ENCODE measurements at regions not wholly inside any gene's neighbourhood (a gene's known extent, or its start where the extent isn't known, plus 50 kb on each side); places are given as distances from the start of the nearest gene placed in this dataset.

GRCh38 chr6:86730216-86730615 lies 207.1 kb upstream of the HTR1E start:
- intact Hi-C loops (cut with DNase I): no loop called here
- no peak for TF ChIP-seq CTCF (IDR thresholded peaks at IDR 0.05; ENCODE audit: borderline replicate concordance, extremely low read depth, insufficient read depth)
- DNase-seq: no peak
- Histone ChIP-seq H3K9ac (ENCODE audit: low read length in 3 of 3) (no peak overlapping the region), H3K27me3 (ENCODE audit: control insufficient read depth, insufficient read depth, low read length) (no peaks in the 10 kb centered on the region), H3K4me1 (ENCODE audit: control insufficient read depth in 2 of 3, insufficient read depth in 2 of 3, low read depth in 1 of 3, low read length in 3 of 3) (no peaks in the 10 kb centered on the region), H3K9me3 (ENCODE audit: control insufficient read depth in 2 of 3, insufficient read depth in 1 of 3, low read length in 3 of 3) (no peaks in the 10 kb centered on the region), H3K36me3 (ENCODE audit: control insufficient read depth in 2 of 3, insufficient read depth in 3 of 3, low read length in 3 of 3) (no peaks in the 10 kb centered on the region), H3K4me3 (ENCODE audit: low read length in 3 of 3) (no peak overlapping the region), H3K27ac (ENCODE audit: low read depth in 2 of 2, low read length in 2 of 2) (no peak overlapping the region)
- FAIRE-seq: no peak

GRCh38 chr6:86728976-86729375 lies 208.4 kb upstream of the HTR1E start:
- H3K4me3 ChIP-seq (ENCODE audit: low read length in 3 of 3): no peak overlapping the region
- intact Hi-C loops (cut with DNase I): no loop called here
- no peak for TF ChIP-seq CTCF (IDR thresholded peaks at IDR 0.05; ENCODE audit: borderline replicate concordance, extremely low read depth, insufficient read depth)
- FAIRE-seq (no peak), DNase-seq (no peak)
- no peak overlapping the region for H3K27ac ChIP-seq (ENCODE audit: low read depth in 2 of 2, low read length in 2 of 2)
- no peaks in the 10 kb centered on the region for H3K9me3 ChIP-seq (ENCODE audit: control insufficient read depth in 2 of 3, insufficient read depth in 1 of 3, low read length in 3 of 3)
- no peaks in the 10 kb centered on the region for H3K27me3 ChIP-seq (ENCODE audit: control insufficient read depth, insufficient read depth, low read length)
- H3K4me1 ChIP-seq (ENCODE audit: control insufficient read depth in 2 of 3, insufficient read depth in 2 of 3, low read depth in 1 of 3, low read length in 3 of 3): no peaks in the 10 kb centered on the region
- no peaks in the 10 kb centered on the region for H3K36me3 ChIP-seq (ENCODE audit: control insufficient read depth in 2 of 3, insufficient read depth in 3 of 3, low read length in 3 of 3)
- no peak overlapping the region for H3K9ac ChIP-seq (ENCODE audit: low read length in 3 of 3)

- Histone ChIP-seq H3K27ac (ENCODE audit: low read depth in 2 of 2, low read length in 2 of 2) (no peak overlapping the region), H3K4me3 (ENCODE audit: low read length in 3 of 3) (no peak overlapping the region), H3K4me1 (ENCODE audit: control insufficient read depth in 2 of 3, insufficient read depth in 2 of 3, low read depth in 1 of 3, low read length in 3 of 3) (no peaks in the 10 kb centered on the region), H3K36me3 (ENCODE audit: control insufficient read depth in 2 of 3, insufficient read depth in 3 of 3, low read length in 3 of 3) (no peaks in the 10 kb centered on the region), H3K9ac (ENCODE audit: low read length in 3 of 3) (no peak overlapping the region), H3K27me3 (ENCODE audit: control insufficient read depth, insufficient read depth, low read length) (no peaks in the 10 kb centered on the region), H3K9me3 (ENCODE audit: control insufficient read depth in 2 of 3, insufficient read depth in 1 of 3, low read length in 3 of 3) (no peaks in the 10 kb centered on the region)
- FAIRE-seq: no peak
- DNase-seq: no peak
- TF ChIP-seq CTCF (IDR thresholded peaks at IDR 0.05; ENCODE audit: borderline replicate concordance, extremely low read depth, insufficient read depth): no peak
- intact Hi-C loops (cut with DNase I): no loop called here
These were observed 212.6 kb upstream of the HTR1E start for GRCh38 chr6:86724695-86725094.

- intact Hi-C loops (cut with DNase I): no loop called here
- no peak for DNase-seq
- Histone ChIP-seq H3K9ac (ENCODE audit: low read length in 3 of 3) (no peak overlapping the region), H3K27me3 (ENCODE audit: control insufficient read depth, insufficient read depth, low read length) (no peaks in the 10 kb centered on the region), H3K4me3 (ENCODE audit: low read length in 3 of 3) (no peak overlapping the region), H3K9me3 (ENCODE audit: control insufficient read depth in 2 of 3, insufficient read depth in 1 of 3, low read length in 3 of 3) (no peaks in the 10 kb centered on the region), H3K4me1 (ENCODE audit: control insufficient read depth in 2 of 3, insufficient read depth in 2 of 3, low read depth in 1 of 3, low read length in 3 of 3) (no peaks in the 10 kb centered on the region), H3K27ac (ENCODE audit: low read depth in 2 of 2, low read length in 2 of 2) (no peak overlapping the region), H3K36me3 (ENCODE audit: control insufficient read depth in 2 of 3, insufficient read depth in 3 of 3, low read length in 3 of 3) (no peaks in the 10 kb centered on the region)
- TF ChIP-seq CTCF (IDR thresholded peaks at IDR 0.05; ENCODE audit: borderline replicate concordance, extremely low read depth, insufficient read depth): no peak
- FAIRE-seq: no peak
These were observed 213.6 kb upstream of the HTR1E start for GRCh38 chr6:86723729-86724128.

Measured in kidney (tissue), 13 donors.